BJ (cell line): ENCODE measurements at regions not wholly inside any gene's neighbourhood (a gene's known extent, or its start where the extent isn't known, plus 50 kb on each side); places are given as distances from the start of the nearest gene placed in this dataset.

Experiments
- CTCF ChIA-PET: fragments of 350-600 bp; formaldehyde crosslinking; extraction: SDS; loops from one replicate; lab custom pipeline; 2021; ENCODE audit warnings: antibody characterized with exemption, inconsistent platforms; lab: Yijun Ruan, JAX
- POLR2A ChIA-PET: fragments of 300-600 bp; sonication (Branson Sonifier 250); formaldehyde crosslinking; extraction: SDS; loops from one replicate; lab custom pipeline; 2021; ENCODE audit warnings: antibody characterized with exemption; lab: Charles Lee
- DNase-seq: peaks from one replicate; pipeline ENCODE4 v3.0.0-alpha.2; 2011; ENCODE audit warnings: low read depth
- H3K27me3 ChIP-seq: 2 replicates; pipeline ENCODE4 v1.6.0; 2011; ENCODE audit warnings: low read length; ENCODE audit not compliant: control insufficient read depth, insufficient read depth
- H3K36me3 ChIP-seq: 2 replicates; pipeline ENCODE4 v1.5.1; 2011; ENCODE audit warnings: low read length; ENCODE audit not compliant: control insufficient read depth, insufficient read depth
- H3K4me3 ChIP-seq: 2 replicates; pipeline ENCODE4 v1.5.1; 2011; ENCODE audit warnings: low read depth, mild to moderate bottlenecking, control low read depth, low read length
- CTCF ChIP-seq: IDR thresholded peaks from 2 replicates; pipeline ENCODE4 v1.5.1; 2011; ENCODE audit warnings: low read depth, mild to moderate bottlenecking, control low read depth, inconsistent platforms, low read length, moderate library complexity; ENCODE audit not compliant: insufficient read depth

GRCh38 chr11:34816698-34817213 lies 99.4 kb downstream of the APIP start:
- ChIA-PET POLR2A (no interaction called here), CTCF (no interaction called here)
- no peak for TF ChIP-seq CTCF
- H3K4me3 ChIP-seq: no peak overlapping the region
- H3K36me3 ChIP-seq: no peaks in the 10 kb centered on the region
- H3K27me3 ChIP-seq: peaks cover 2% of the 10 kb centered on the region; the same call in 1 of the 2 replicates
- DNase-seq: no peak

GRCh38 chr11:34812905-34813576 lies 103.1 kb downstream of the APIP start:
- no peak for DNase-seq
- Histone ChIP-seq H3K4me3 (no peak overlapping the region), H3K27me3 (0 out of 2 replicates have a peak, but pooled peaks cover 2% of the 10 kb centered on the region), H3K36me3 (no peaks in the 10 kb centered on the region)
- TF ChIP-seq CTCF: no peak
- ChIA-PET CTCF (no interaction called here), POLR2A (no interaction called here)

- ChIA-PET POLR2A (no interaction called here), CTCF (no interaction called here)
- no peaks in the 10 kb centered on the region for H3K36me3 ChIP-seq
- no peak for DNase-seq
- H3K27me3 ChIP-seq: 0 out of 2 replicates have a peak, but pooled peaks cover 2% of the 10 kb centered on the region
- no peak for TF ChIP-seq CTCF
- H3K4me3 ChIP-seq: no peak overlapping the region
These were observed 104.3 kb downstream of the APIP start for GRCh38 chr11:34811858-34812257.

GRCh38 chr11:34810107-34810562 lies 106.0 kb downstream of the APIP start:
- ChIA-PET CTCF (no interaction called here), POLR2A (no interaction called here)
- Histone ChIP-seq H3K36me3 (no peaks in the 10 kb centered on the region), H3K4me3 (no peak overlapping the region), H3K27me3 (0 out of 2 replicates have a peak, but pooled peaks cover 2% of the 10 kb centered on the region)
- no peak for TF ChIP-seq CTCF
- no peak for DNase-seq

GRCh38 chr11:34809191-34810106 lies 106.7 kb downstream of the APIP start:
- 0 out of 2 replicates have a peak, but pooled peaks cover 2% of the 10 kb centered on the region for H3K27me3 ChIP-seq
- TF ChIP-seq CTCF: no peak
- POLR2A ChIA-PET: no interaction called here
- CTCF ChIA-PET: interaction anchor here (0.6 kb wide), 1 partner anchor 1799 kb away, joined by 4 read pairs; no protein-coding TSS in a partner anchor
- H3K4me3 ChIP-seq: no peak overlapping the region
- H3K36me3 ChIP-seq: no peaks in the 10 kb centered on the region
- no peak for DNase-seq
